ENCODE measurements at regions not wholly inside any gene's neighbourhood (a gene's known extent, or its start where the extent isn't known, plus 50 kb on each side); places are given as distances from the start of the nearest gene placed in this dataset.

- no peak for TF ChIP-seq GATA3 (IDR thresholded peaks at IDR 0.05; ENCODE audit: low read depth, low read length)
- no peak for TF ChIP-seq GATA2 (IDR thresholded peaks at IDR 0.05; ENCODE audit: low read depth, low read length)
These were observed 906.7 kb downstream of the DNAJB9 start for GRCh38 chr7:109476409-109476808.

- TF ChIP-seq GATA2 (IDR thresholded peaks at IDR 0.05; ENCODE audit: low read depth, low read length) (no peak), GATA3 (IDR thresholded peaks at IDR 0.05; ENCODE audit: low read depth, low read length) (no peak)
These were observed 909.7 kb downstream of the DNAJB9 start for GRCh38 chr7:109479388-109479787.

- TF ChIP-seq GATA2 (IDR thresholded peaks at IDR 0.05; ENCODE audit: low read depth, low read length): no peak
- no peak for TF ChIP-seq GATA3 (IDR thresholded peaks at IDR 0.05; ENCODE audit: low read depth, low read length)
These were observed 927.4 kb downstream of the DNAJB9 start for GRCh38 chr7:109497053-109497452.

GRCh38 chr7:109498131-109498530 lies 928.5 kb downstream of the DNAJB9 start:
- TF ChIP-seq GATA2 (IDR thresholded peaks at IDR 0.05; ENCODE audit: low read depth, low read length) (no peak), GATA3 (IDR thresholded peaks at IDR 0.05; ENCODE audit: low read depth, low read length) (no peak)

- no peak for TF ChIP-seq GATA3 (IDR thresholded peaks at IDR 0.05; ENCODE audit: low read depth, low read length)
These were observed 933.7 kb downstream of the DNAJB9 start for GRCh38 chr7:109503421-109503820.

- TF ChIP-seq GATA3 (IDR thresholded peaks at IDR 0.05; ENCODE audit: low read depth, low read length) (no peak), GATA2 (IDR thresholded peaks at IDR 0.05; ENCODE audit: low read depth, low read length) (no peak)
These were observed 952.9 kb downstream of the DNAJB9 start for GRCh38 chr7:109522585-109522984.

- no peak for TF ChIP-seq GATA2 (IDR thresholded peaks at IDR 0.05; ENCODE audit: low read depth, low read length)
- TF ChIP-seq GATA3 (IDR thresholded peaks at IDR 0.05; ENCODE audit: low read depth, low read length): no peak
These were observed 958.2 kb downstream of the DNAJB9 start for GRCh38 chr7:109527833-109528232.

GRCh38 chr7:109529712-109530111 lies 960.0 kb downstream of the DNAJB9 start:
- TF ChIP-seq GATA2 (IDR thresholded peaks at IDR 0.05; ENCODE audit: low read depth, low read length): no peak
- no peak for TF ChIP-seq GATA3 (IDR thresholded peaks at IDR 0.05; ENCODE audit: low read depth, low read length)

- TF ChIP-seq GATA2 (IDR thresholded peaks at IDR 0.05; ENCODE audit: low read depth, low read length) (no peak), GATA3 (IDR thresholded peaks at IDR 0.05; ENCODE audit: low read depth, low read length) (no peak)
These were observed 962.8 kb downstream of the DNAJB9 start for GRCh38 chr7:109532262-109532992.

- TF ChIP-seq GATA3 (IDR thresholded peaks at IDR 0.05; ENCODE audit: low read depth, low read length) (no peak), GATA2 (IDR thresholded peaks at IDR 0.05; ENCODE audit: low read depth, low read length) (no peak)
These were observed 976.0 kb downstream of the DNAJB9 start for GRCh38 chr7:109545686-109546085.

GRCh38 chr7:109549471-109550193 lies 980.0 kb downstream of the DNAJB9 start:
- TF ChIP-seq GATA3 (IDR thresholded peaks at IDR 0.05; ENCODE audit: low read depth, low read length): no peak
- TF ChIP-seq GATA2 (IDR thresholded peaks at IDR 0.05; ENCODE audit: low read depth, low read length): no peak

- TF ChIP-seq GATA2 (IDR thresholded peaks at IDR 0.05; ENCODE audit: low read depth, low read length): no peak
- no peak for TF ChIP-seq GATA3 (IDR thresholded peaks at IDR 0.05; ENCODE audit: low read depth, low read length)
These were observed 982.3 kb downstream of the DNAJB9 start for GRCh38 chr7:109552017-109552416.

- TF ChIP-seq GATA3 (IDR thresholded peaks at IDR 0.05; ENCODE audit: low read depth, low read length) (no peak), GATA2 (IDR thresholded peaks at IDR 0.05; ENCODE audit: low read depth, low read length) (no peak)
These were observed 1007.6 kb downstream of the DNAJB9 start for GRCh38 chr7:109577265-109577664.

GRCh38 chr7:109579901-109580300 lies 1010.2 kb downstream of the DNAJB9 start:
- TF ChIP-seq GATA2 (IDR thresholded peaks at IDR 0.05; ENCODE audit: low read depth, low read length): no peak
- TF ChIP-seq GATA3 (IDR thresholded peaks at IDR 0.05; ENCODE audit: low read depth, low read length): no peak

GRCh38 chr7:109582211-109582610 lies 1012.5 kb downstream of the DNAJB9 start:
- TF ChIP-seq GATA2 (IDR thresholded peaks at IDR 0.05; ENCODE audit: low read depth, low read length) (no peak), GATA3 (IDR thresholded peaks at IDR 0.05; ENCODE audit: low read depth, low read length) (no peak)

All from SH-SY5Y (cell line).